ENCODE measurements at regions not wholly inside any gene's neighbourhood (a gene's known extent, or its start where the extent isn't known, plus 50 kb on each side); places are given as distances from the start of the nearest gene placed in this dataset.

GRCh38 chr11:88410056-88410455 lies 72.5 kb upstream of the CTSC start:
- DNase-seq (ENCODE audit: low read depth in 4 of 6, low spot score in 6 of 6) = no peak
- H3K4me3 ChIP-seq (ENCODE audit: low read depth, low read length) = no peak overlapping the region
- H3K4me1 ChIP-seq (ENCODE audit: control insufficient read depth, insufficient read depth, low read length) = no peaks in the 10 kb centered on the region
- H3K27ac ChIP-seq (ENCODE audit: low read depth, low read length) = no peak overlapping the region
- no peaks in the 10 kb centered on the region for H3K27me3 ChIP-seq (ENCODE audit: control insufficient read depth, insufficient read depth, low read length)
- H3K36me3 ChIP-seq (ENCODE audit: control insufficient read depth, insufficient read depth, low read length) = no peaks in the 10 kb centered on the region
- WGBS (ENCODE audit: insufficient coverage) = 94% methylated on average over 4 of the region's 4 CpGs
- no peaks in the 10 kb centered on the region for H3K9me3 ChIP-seq (ENCODE audit: control insufficient read depth, insufficient read depth, low read length)

DNA sequence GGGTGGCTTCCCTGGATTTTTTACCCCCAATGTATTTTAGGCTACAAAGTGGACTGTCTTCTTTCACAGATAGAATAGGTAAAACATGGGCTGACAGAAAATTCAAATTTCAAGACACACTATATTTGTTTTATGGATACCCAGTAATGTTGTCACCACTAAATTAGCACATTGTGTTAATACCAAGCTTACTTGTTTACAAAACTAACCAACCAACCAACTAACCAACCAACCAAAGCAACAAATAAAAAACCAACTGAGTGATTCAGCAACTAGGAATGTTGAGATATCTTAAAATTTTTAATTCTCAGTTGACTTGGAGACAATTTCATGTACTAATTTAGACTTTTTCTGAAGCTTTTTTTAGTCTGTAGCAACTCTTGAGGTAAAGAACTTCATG lies 69.3 kb upstream of the CTSC start:
- no peak overlapping the region for H3K27ac ChIP-seq (ENCODE audit: low read depth, low read length)
- no peak for DNase-seq (ENCODE audit: low read depth in 4 of 6, low spot score in 6 of 6)

DNA sequence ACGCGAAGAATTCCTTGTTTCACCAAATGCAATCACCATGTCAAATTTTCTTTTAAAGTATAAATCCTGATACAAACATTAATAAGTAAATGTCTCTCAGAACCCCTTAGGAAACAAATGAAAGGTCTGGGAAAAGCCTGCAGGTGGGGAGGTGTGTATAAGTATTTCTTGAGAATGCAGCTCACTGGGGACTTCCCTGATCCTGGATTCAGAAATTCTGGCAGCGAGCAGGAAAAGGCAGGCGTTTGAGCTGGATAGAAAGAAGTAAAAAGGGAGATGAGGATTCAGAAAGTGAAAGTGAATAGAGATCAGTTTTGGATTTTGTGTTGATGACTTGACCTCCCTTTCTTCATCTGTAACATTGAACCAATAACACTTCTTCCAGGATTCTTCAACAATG lies 68.3 kb upstream of the CTSC start:
- no peaks in the 10 kb centered on the region for H3K27me3 ChIP-seq (ENCODE audit: control insufficient read depth, insufficient read depth, low read length)
- H3K27ac ChIP-seq (ENCODE audit: low read depth, low read length) = no peak overlapping the region
- H3K4me1 ChIP-seq (ENCODE audit: control insufficient read depth, insufficient read depth, low read length) = no peaks in the 10 kb centered on the region
- H3K9me3 ChIP-seq (ENCODE audit: control insufficient read depth, insufficient read depth, low read length) = no peaks in the 10 kb centered on the region
- no peak overlapping the region for H3K4me3 ChIP-seq (ENCODE audit: low read depth, low read length)
- DNase-seq (ENCODE audit: low read depth in 4 of 6, low spot score in 6 of 6) = no peak
- H3K36me3 ChIP-seq (ENCODE audit: control insufficient read depth, insufficient read depth, low read length) = no peaks in the 10 kb centered on the region
- 83% methylated on average over 1 of the region's 4 CpGs for WGBS (ENCODE audit: insufficient coverage)

More for the DNA sequence above, 69.3 kb upstream of the CTSC start:
- Histone ChIP-seq H3K36me3 (ENCODE audit: control insufficient read depth, insufficient read depth, low read length) (no peaks in the 10 kb centered on the region), H3K4me1 (ENCODE audit: control insufficient read depth, insufficient read depth, low read length) (no peaks in the 10 kb centered on the region), H3K27me3 (ENCODE audit: control insufficient read depth, insufficient read depth, low read length) (no peaks in the 10 kb centered on the region), H3K9me3 (ENCODE audit: control insufficient read depth, insufficient read depth, low read length) (no peaks in the 10 kb centered on the region), H3K4me3 (ENCODE audit: low read depth, low read length) (no peak overlapping the region)

GRCh38 chr11:88404932-88405710 lies 67.6 kb upstream of the CTSC start:
- H3K36me3 ChIP-seq (ENCODE audit: control insufficient read depth, insufficient read depth, low read length) = no peaks in the 10 kb centered on the region
- no CpG with 5 or more reads among the region's 1 CpG for WGBS (ENCODE audit: insufficient coverage)
- no peak overlapping the region for H3K27ac ChIP-seq (ENCODE audit: low read depth, low read length)
- H3K27me3 ChIP-seq (ENCODE audit: control insufficient read depth, insufficient read depth, low read length) = no peaks in the 10 kb centered on the region
- H3K9me3 ChIP-seq (ENCODE audit: control insufficient read depth, insufficient read depth, low read length) = no peaks in the 10 kb centered on the region
- H3K4me1 ChIP-seq (ENCODE audit: control insufficient read depth, insufficient read depth, low read length) = no peaks in the 10 kb centered on the region
- no peak for DNase-seq (ENCODE audit: low read depth in 4 of 6, low spot score in 6 of 6)
- H3K4me3 ChIP-seq (ENCODE audit: low read depth, low read length) = no peak overlapping the region

GRCh38 chr11:88404391-88404790 lies 66.9 kb upstream of the CTSC start:
- no peak for DNase-seq (ENCODE audit: low read depth in 4 of 6, low spot score in 6 of 6)
- H3K27ac ChIP-seq (ENCODE audit: low read depth, low read length) = no peak overlapping the region
- no peaks in the 10 kb centered on the region for H3K4me1 ChIP-seq (ENCODE audit: control insufficient read depth, insufficient read depth, low read length)
- H3K36me3 ChIP-seq (ENCODE audit: control insufficient read depth, insufficient read depth, low read length) = no peaks in the 10 kb centered on the region
- H3K9me3 ChIP-seq (ENCODE audit: control insufficient read depth, insufficient read depth, low read length) = no peaks in the 10 kb centered on the region
- no peak overlapping the region for H3K4me3 ChIP-seq (ENCODE audit: low read depth, low read length)
- H3K27me3 ChIP-seq (ENCODE audit: control insufficient read depth, insufficient read depth, low read length) = no peaks in the 10 kb centered on the region
- WGBS (ENCODE audit: insufficient coverage) = 100% methylated on average over 1 of the region's 2 CpGs

DNA sequence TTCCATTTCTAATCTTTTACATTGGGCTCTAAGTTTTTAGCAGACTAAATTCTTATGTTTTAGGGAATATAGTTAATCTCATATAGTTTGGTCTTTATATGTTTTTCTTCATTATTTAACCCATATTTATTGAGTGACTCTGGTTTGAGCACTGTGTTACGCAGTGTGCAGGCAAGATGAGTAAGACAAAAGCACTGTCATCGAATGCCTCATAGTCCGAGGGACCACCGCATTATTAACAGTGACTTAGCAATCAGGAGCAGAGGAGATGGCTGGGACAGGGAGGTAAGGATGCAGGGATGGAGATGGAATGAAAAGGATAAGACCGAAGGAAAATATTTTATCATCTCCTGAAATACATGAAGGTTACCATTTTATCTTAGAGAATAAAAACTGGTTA lies 65.2 kb upstream of the CTSC start:
- no peaks in the 10 kb centered on the region for H3K9me3 ChIP-seq (ENCODE audit: control insufficient read depth, insufficient read depth, low read length)
- no peaks in the 10 kb centered on the region for H3K36me3 ChIP-seq (ENCODE audit: control insufficient read depth, insufficient read depth, low read length)
- H3K4me1 ChIP-seq (ENCODE audit: control insufficient read depth, insufficient read depth, low read length) = no peaks in the 10 kb centered on the region
- DNase-seq (ENCODE audit: low read depth in 4 of 6, low spot score in 6 of 6) = no peak
- 73% methylated on average over 3 of the region's 5 CpGs for WGBS (ENCODE audit: insufficient coverage)
- no peak overlapping the region for H3K27ac ChIP-seq (ENCODE audit: low read depth, low read length)
- H3K27me3 ChIP-seq (ENCODE audit: control insufficient read depth, insufficient read depth, low read length) = no peaks in the 10 kb centered on the region
- H3K4me3 ChIP-seq (ENCODE audit: low read depth, low read length) = no peak overlapping the region

- H3K27ac ChIP-seq (ENCODE audit: low read depth, low read length) = no peak overlapping the region
- H3K4me3 ChIP-seq (ENCODE audit: low read depth, low read length) = no peak overlapping the region
- no peaks in the 10 kb centered on the region for H3K27me3 ChIP-seq (ENCODE audit: control insufficient read depth, insufficient read depth, low read length)
- peak in 1 of 6 donors; percentile 7 for DNase-seq (ENCODE audit: low read depth in 4 of 6, low spot score in 6 of 6)
- H3K4me1 ChIP-seq (ENCODE audit: control insufficient read depth, insufficient read depth, low read length) = no peaks in the 10 kb centered on the region
- H3K9me3 ChIP-seq (ENCODE audit: control insufficient read depth, insufficient read depth, low read length) = no peaks in the 10 kb centered on the region
- no peaks in the 10 kb centered on the region for H3K36me3 ChIP-seq (ENCODE audit: control insufficient read depth, insufficient read depth, low read length)
- WGBS (ENCODE audit: insufficient coverage) = no CpG with 5 or more reads among the region's 2 CpGs
Measured at GRCh38 chr11:88402192-88402715, 64.7 kb upstream of the CTSC start.

- no peaks in the 10 kb centered on the region for H3K9me3 ChIP-seq (ENCODE audit: control insufficient read depth, insufficient read depth, low read length)
- no peak for DNase-seq (ENCODE audit: low read depth in 4 of 6, low spot score in 6 of 6)
- H3K36me3 ChIP-seq (ENCODE audit: control insufficient read depth, insufficient read depth, low read length) = no peaks in the 10 kb centered on the region
- WGBS (ENCODE audit: insufficient coverage) = no CpG with 5 or more reads among the region's 3 CpGs
- H3K4me1 ChIP-seq (ENCODE audit: control insufficient read depth, insufficient read depth, low read length) = no peaks in the 10 kb centered on the region
- H3K4me3 ChIP-seq (ENCODE audit: low read depth, low read length) = no peak overlapping the region
- no peak overlapping the region for H3K27ac ChIP-seq (ENCODE audit: low read depth, low read length)
- H3K27me3 ChIP-seq (ENCODE audit: control insufficient read depth, insufficient read depth, low read length) = no peaks in the 10 kb centered on the region
Measured at GRCh38 chr11:88398791-88399570, 61.4 kb upstream of the CTSC start.

- H3K36me3 ChIP-seq (ENCODE audit: control insufficient read depth, insufficient read depth, low read length) = no peaks in the 10 kb centered on the region
- H3K9me3 ChIP-seq (ENCODE audit: control insufficient read depth, insufficient read depth, low read length) = no peaks in the 10 kb centered on the region
- H3K4me1 ChIP-seq (ENCODE audit: control insufficient read depth, insufficient read depth, low read length) = no peaks in the 10 kb centered on the region
- WGBS (ENCODE audit: insufficient coverage) = no CpG with 5 or more reads among the region's 2 CpGs
- no peak overlapping the region for H3K27ac ChIP-seq (ENCODE audit: low read depth, low read length)
- no peaks in the 10 kb centered on the region for H3K27me3 ChIP-seq (ENCODE audit: control insufficient read depth, insufficient read depth, low read length)
- DNase-seq (ENCODE audit: low read depth in 4 of 6, low spot score in 6 of 6) = no peak
- H3K4me3 ChIP-seq (ENCODE audit: low read depth, low read length) = no peak overlapping the region
Measured at GRCh38 chr11:88398372-88398771, 60.8 kb upstream of the CTSC start.

DNA sequence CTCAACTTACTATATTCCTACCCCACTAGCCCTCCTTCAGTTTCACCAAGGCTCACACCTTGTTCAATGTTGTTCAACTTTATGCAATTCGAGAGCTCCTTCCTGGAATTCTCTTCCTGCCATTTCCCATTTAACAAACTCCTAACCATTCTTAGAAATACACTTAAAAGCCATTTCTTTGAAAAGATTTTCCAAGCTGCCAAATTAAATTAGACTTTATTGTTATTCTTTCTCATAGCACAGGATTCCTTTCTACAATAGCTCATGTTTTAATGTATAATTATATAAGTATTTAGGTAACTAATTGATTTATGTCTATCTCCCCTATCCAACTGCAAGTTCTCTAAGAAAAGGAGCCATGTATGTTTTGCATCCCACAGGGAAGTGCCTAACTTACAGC lies 52.7 kb upstream of the CTSC start:
- Histone ChIP-seq H3K4me3 (ENCODE audit: low read depth, low read length) (no peak overlapping the region), H3K9me3 (ENCODE audit: control insufficient read depth, insufficient read depth, low read length) (no peaks in the 10 kb centered on the region), H3K27me3 (ENCODE audit: control insufficient read depth, insufficient read depth, low read length) (no peaks in the 10 kb centered on the region), H3K36me3 (ENCODE audit: control insufficient read depth, insufficient read depth, low read length) (no peaks in the 10 kb centered on the region), H3K4me1 (ENCODE audit: control insufficient read depth, insufficient read depth, low read length) (no peaks in the 10 kb centered on the region), H3K27ac (ENCODE audit: low read depth, low read length) (no peak overlapping the region)
- 100% methylated on average over 1 of the region's 1 CpG for WGBS (ENCODE audit: insufficient coverage)
- no peak for DNase-seq (ENCODE audit: low read depth in 4 of 6, low spot score in 6 of 6)
